GM21717 (cell line): ENCODE measurements at regions not wholly inside any gene's neighbourhood (a gene's known extent, or its start where the extent isn't known, plus 50 kb on each side); places are given as distances from the start of the nearest gene placed in this dataset.
"Not testable (repeated sequence)": the region's sequence is repeated elsewhere in the genome, so short reads cannot be mapped to it uniquely, and the experiment has no call there.

Experiments used
- ATAC-seq: cut with Tn5 transposase; IDR thresholded peaks from one replicate; pipeline ENCODE4 v1.9.1; 2021; ENCODE audit warnings: mild to moderate bottlenecking, moderate library complexity; ENCODE audit not compliant: unreplicated experiment

DNA sequence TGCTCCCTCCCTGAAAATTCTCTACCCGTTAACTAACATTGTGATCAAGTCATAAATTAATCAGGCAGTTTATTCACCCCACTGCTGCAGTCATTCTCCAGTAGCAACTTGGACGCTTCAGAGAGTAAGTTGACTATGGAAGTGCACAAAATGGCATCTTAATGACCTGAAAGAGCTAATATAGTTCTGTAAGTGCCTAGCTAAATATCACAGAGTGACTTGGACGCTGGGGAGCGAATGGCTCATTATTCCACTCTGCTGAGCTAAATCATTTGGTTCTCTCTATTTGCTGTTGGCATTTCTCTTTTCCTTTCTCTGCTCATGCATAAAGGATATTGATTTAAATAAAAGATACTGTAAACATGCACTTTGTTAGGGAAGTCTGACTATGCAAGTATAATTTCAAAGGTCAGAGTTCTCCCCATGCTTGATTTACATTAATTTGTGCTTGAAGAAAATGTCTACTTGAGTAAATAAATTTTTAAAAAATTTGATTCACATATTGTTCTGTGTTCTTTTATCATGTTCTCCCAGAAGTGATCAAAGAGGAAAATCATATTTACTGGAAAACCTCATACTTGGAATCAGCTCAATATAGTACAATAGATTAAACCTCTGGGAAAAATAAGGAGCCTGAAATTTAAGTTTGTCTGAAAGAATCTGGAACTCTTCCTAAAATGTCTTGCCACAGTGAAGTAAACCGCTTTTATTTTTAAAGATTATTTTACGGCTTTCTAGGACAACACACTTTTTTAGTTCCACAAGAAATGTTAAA lies 169.5 kb upstream of the HAPLN1 start:
- no peak for ATAC-seq

DNA sequence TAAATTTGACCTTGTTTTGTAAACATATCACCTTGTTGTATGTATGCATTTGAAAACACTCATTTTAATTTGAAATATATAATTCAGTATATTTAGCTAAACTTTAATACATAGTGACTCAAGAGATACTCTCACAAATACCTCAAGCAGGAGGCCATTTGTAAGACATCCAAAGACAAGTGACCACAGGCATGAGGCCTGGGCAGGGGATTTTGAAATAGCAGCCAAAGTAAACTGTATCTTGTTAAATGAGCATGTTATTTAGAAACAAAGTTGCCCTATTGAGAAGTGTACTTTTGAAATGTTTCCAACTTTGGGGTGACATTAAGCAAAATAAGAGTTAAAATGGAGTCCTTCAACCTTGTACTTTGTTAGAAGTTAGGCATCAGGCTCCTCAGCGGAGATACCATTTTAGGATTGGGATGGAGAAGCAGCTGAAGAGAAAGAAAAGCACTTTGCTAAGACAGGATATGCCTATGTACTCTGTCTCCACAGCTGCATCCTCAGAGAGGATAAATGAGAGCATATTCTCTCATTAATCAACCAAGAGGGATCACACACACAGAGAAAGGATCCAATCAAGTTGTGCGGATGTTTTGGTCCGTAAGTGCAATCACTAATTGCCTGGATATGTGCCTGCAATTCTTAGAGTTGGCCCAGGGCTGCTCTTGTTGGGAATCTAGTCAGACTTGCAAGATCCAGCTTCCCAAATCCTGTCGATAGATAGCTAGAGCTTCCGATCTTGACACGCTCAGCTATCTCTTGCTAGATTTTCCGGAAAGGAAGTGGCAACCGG lies 157.5 kb upstream of the HAPLN1 start:
- no peak for ATAC-seq

DNA sequence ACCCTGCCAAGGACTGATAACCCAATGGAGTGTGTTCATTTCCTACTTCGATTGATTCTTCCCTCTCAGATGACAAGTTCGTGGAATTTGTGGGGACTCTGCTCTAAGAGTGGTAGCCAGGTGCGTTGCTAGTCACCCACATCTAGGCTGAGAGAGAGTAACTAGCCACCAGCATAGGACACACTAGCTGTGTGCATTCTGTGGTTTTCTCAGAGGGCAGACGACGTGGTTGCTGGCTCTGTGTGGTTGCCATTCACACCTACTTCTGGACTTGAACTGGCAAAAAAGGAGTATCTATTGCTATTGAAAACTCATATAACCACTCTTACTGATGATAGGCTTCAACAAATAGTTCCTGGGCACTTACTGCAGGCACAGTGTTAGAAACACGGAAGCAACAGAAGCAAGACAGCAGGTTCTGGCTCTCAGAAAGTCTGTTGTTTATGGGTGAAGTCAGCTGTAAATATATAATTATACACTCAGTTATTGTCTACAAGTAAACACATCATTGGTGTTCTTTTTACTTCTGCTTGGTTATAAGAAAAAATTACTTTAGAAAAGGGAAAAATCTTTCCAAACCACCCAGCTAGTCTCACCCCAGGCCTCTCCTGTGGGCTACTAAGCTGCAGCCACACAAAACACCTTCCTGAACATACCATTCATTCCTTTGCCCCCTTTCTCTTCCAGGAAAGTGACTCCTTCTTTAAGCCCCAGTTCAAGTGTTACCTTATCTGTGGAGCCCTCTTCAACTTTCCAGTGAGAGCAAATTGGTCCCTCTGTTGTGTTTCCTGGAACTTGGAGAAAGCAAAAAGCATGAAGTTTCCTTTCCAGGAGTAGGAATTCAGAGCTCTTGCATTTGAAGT lies 151.1 kb upstream of the HAPLN1 start:
- no peak for ATAC-seq

DNA sequence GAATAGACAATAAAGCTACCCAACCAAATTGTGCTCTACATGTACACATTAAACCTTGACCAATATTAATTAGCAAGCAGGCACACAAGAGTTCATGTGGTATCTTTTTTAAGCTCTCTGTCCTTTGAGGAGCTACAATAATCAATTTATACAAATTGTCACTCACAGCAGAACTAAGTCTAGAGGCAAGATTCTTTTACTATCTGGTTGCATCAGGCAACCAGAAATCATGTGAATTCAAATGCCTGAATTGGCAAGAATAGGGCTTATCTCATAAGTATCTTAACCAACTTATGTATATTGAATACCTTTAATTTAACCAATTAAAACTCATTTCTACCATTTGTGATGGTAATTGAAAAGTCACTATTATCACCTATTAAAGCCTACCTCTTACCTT lies 145.5 kb upstream of the HAPLN1 start:
- no peak for ATAC-seq

DNA sequence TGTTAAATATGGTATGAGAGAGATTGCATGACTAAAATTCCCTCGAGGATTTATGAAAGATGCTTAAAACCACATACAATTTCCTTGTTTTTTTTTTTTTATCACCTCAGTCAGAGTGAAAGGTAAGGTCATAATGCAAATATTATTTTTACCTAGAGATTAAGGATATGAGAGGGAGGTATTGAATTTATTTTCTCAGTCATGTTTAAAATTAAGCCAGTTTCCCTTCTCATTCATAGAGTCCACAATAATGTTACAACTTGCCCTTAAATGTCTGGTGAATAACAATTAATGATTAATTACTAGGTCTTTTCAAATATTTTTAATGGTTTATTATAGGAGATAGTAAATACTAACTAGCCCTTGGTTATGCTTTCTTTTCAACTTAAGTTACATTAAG lies 144.9 kb upstream of the HAPLN1 start:
- no peak for ATAC-seq

DNA sequence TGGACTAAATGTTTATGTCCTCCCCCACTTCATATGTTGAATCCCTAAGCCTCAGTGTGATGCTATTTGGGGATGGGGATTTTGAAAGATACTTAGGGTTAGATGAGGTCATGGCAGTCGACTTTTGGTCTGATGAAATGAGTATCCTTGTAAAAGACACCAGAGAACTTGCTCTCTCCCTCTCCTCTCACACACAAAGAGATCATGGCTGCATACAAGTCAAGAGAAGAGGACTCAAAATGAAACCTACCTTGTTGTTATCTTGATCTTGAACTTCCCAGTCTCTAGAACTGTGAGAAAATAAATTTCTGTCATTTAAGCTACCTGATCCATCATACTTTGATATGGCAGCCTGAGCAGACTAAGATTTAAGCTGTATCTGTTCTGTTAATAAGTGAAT lies 144.0 kb upstream of the HAPLN1 start:
- no peak for ATAC-seq

DNA sequence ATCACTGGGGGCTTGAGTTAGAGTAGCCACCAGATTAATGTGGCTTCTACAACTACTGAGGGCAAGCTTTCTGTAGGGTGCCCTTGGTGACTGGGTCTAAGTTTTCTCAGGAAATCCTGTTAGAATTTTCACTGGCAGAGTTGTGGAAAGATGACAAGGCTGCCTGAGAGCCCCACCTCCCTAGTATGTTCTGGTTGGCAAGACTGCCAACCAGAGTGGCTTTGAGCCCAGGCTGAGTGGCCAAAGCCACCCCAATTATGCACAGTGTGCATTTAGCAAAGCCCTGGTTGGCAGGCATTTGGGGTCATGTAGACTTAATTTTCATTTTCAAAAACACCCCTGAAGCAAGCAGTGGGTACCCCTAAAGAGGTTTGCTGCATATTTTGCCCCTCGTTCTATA lies 136.7 kb upstream of the HAPLN1 start:
- no peak for ATAC-seq

DNA sequence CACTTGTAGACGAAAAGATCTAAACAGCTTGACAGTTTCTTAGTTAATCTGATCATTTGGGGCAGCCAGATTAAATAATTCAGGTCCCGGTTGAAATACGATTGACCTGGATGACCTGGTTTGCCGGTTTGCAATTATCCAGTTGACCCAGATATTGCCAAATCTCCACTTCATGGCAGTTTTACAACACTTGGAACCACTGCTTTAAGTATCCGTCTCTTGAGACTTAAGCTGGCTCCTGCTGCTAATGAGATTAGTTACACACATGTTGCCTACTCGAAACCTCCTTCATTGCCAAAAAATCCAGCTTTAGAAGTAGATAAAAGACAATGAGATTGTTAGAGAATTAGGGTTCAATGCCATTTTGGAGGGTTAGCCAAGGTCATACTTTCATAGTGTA lies 136.2 kb upstream of the HAPLN1 start:
- no peak for ATAC-seq

DNA sequence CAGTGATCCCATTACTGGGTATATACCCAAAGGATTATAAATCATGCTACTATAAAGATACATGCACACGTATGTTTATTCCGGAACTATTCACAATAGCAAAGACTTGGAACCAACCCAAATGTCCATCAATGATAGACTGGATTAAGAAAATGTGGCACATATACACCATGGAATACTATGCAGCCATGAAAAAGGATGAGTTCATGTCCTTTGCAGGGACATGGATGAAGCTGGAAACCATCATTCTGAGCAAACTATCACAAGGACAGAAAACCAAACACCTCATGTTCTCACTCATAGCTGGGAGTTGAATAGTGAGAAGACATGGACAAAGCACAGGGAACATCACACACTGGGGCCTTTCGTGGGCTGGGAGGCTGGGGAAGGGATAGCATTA lies 129.8 kb upstream of the HAPLN1 start:
- ATAC-seq = not testable (repeated sequence)

DNA sequence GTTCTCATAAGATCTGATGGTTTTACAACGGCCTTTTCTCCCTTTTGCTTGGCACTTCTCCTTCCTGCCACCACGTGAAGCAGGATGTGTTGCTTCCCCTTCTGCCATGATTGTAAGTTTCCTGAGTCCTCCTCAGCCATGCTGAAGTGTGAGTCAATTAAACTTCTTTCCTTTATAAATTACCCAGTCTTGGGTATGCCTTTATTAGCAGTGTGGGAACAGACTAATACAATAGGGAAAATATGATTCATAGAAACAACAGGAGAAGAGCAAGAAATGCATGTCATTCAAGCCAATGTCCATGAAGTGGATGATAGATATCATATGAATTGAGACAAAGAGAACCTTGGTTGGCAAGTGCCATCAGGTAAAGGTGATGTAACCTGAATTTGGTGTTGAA lies 128.3 kb upstream of the HAPLN1 start:
- ATAC-seq = no peak

DNA sequence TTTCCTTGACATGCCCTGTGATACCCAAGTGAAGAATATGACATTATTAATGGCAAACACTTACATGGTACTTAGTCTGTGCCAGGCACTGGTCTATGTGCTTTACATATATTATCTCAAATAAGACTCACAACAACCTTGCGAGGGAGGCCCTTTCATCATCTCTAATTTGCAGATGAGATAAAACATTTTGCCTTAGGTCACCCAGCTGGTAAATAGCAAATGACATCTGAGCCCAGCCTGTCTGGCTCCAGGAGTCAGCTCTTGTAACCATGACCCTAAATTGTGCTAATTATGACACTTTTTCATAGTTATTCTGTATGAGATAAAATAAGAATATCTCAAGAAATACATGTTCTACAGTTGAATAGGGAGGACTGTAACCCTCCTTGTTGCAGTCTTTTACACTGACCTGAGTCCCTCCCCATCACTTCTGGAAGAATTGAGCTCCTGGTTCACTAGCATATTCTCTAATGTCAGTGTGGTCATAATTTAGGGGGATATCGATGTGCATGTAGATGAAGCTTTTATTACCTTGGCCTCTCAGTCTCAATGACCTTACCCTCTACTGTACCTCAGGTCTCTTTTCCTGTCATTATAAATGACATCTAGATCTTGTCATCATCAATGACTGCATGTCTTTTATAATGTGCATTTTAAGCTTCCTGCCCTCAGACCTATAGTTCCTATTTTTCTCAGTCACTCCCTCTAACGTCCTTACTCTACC lies 126.1 kb upstream of the HAPLN1 start:
- ATAC-seq = no peak

DNA sequence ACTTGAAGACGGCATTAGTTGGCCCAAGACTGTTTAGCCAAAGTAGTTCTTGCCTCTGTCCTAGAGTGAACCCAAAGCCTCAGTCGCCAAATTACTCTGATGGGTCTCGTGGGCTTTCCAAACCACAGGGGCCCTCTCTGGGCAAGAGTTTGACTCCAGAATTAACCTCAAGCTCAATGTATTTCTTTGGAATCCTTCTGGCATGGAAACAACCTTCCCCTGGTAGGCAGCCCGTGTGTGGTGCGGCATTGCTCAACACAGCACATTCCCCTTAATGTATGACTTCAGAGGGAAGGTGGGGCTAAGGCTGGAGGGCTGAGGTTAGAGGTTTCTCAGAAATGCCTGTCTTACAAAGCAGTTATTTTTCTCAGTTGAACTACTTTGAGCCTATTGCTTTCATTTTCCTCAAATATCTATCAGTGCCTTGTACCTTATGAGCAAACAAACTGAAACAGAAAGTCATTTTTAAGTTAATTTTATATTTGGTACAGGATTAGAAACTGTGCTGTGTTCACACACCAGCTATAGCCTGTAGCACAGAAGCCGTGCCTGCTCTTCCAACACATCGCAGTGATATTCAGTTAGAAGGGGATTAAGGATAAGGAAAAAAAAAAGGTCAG lies 123.9 kb upstream of the HAPLN1 start:
- peak; percentile 99 for ATAC-seq

DNA sequence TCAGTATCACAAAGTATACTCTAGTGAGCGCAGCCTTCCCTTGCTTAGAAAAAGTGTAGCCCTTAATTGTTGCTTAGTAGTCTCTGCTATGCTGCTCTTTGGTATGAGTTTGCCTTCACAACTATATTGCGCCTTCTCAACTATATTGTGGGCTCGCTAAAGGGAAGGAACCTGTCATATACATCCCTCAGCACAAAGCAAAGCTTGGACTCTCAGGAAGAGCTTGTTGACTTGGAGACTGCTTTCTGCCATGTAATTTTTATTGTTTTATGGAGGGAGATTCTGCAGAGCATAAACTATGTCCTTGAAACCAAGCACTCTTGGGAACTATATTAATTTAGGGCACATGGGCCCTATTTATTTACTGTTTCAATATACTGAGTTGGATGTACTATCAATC lies 119.1 kb upstream of the HAPLN1 start:
- ATAC-seq = no peak

DNA sequence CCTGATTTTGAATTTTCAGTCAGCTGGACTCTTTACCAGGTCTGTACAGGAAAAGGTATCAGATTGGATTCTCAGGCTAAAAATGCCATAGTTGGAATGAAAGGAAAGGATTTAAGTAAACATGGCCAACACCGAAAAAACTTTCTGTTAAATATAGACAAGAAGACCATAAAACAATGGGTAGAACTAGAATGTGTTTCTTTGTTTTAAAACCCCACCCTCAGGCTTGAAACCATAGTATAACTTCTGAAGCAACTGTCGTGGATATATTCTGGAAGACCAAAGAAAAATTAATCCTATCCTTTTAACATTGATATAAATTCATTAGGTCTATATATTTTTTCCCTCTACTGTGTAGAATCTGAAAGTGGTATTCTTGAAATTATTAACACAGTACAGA lies 118.6 kb upstream of the HAPLN1 start:
- no peak for ATAC-seq

DNA sequence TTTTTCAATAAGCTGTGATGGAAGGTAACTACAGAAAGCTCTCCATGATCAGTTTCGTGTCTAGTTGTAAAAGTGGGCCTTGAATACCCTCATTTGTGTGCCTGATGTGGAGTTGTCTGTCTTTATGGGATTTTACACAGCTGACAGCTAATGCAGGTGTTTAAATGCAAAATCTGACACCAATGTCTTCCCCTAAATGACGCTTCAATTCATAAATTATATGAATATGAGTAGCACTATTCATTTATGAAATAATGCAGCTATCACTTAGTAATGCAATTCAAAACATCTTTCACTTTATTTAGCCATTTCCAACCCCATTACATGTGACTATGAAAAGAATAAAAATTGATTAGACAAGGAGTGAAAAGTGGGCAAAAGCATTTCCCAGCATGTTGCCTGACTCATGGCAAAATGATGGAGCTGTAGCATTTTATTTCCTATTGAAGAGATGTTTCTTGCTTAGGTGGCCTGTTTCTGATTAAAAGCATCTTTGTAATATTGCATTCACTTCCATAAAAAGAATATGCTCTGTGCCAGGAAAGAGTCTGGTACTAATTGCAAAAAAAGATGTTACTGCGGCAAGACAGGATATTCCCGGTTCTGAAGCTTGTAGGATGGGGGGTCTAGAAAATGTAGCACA lies 116.7 kb upstream of the HAPLN1 start:
- no peak for ATAC-seq

DNA sequence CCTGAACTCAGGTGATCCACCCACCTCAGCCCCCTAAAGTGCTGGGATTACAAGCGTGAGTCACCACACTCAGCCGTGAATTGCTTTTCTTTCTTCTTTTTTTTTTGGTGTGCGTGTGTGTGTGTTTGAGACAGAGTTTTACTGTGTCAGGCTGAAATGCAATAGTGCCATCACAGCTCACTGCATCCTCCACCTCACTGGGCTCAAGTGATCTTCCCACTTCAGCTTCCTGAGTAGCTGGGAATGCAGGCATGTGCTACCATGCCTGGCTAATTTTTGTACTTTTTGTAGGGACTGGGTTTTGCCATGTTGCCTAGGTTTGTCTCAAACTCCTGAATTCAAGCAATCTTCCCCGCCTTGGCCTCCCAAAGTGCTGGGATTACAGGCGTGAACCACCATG lies 113.7 kb upstream of the HAPLN1 start:
- ATAC-seq = no peak

DNA sequence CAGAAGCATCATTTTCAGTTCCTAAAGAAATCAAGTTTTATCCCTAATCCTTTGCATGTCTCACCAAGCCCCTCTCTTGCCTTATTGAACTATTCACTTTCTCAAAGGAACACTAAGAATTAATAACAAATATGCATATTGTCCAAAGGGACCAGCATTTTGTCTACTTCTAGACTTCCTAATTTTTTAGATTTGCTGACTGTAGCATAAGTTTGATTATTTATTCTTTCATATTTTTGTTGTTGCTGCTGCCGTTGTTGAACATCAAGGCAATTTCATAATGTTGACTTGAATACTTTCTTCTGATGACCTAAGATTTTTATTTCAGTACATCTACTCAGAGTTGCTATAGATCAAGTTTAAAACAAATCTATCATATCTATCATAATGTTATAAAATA lies 111.2 kb upstream of the HAPLN1 start:
- ATAC-seq = no peak

DNA sequence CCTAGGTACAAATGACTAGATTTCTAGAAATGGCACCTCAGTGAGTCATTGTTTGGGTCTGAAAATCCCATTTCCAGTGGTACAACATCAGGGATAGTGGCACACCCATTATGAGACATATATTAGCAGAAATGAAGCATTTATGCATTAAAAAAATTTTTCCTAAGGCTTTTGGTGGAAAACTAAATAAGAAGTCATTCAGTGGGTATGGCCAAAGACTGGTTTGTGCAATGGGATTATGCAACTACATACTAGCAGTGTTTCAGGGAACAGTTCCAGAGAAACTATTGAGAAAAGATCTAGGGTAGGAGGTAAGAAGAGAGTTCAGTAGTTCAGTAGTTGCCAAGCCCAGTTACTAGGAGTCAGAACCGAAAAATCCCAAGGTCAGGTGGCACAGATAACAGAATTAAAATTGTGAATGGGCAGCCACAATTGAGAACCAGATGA lies 106.5 kb upstream of the HAPLN1 start:
- ATAC-seq = no peak

DNA sequence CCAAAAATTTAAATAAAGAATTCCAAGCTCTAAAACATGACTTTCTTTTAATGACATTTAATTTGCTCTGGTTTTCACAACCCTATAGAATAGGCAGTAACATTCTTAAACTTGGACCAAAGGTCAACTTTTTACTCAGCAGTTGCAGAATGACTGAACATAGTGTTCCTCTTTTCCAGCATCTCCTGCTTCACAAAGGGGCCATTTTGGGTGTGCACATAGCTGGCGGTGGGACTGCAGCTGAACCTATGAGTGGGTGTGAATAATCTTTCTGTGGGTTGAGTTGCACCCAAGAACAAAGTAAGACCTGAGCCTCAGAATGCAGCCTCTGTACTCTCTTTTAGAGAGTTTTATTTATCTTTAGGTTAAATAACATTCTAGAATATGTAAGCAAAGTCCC lies 96.9 kb upstream of the HAPLN1 start:
- ATAC-seq = peak; percentile 82

DNA sequence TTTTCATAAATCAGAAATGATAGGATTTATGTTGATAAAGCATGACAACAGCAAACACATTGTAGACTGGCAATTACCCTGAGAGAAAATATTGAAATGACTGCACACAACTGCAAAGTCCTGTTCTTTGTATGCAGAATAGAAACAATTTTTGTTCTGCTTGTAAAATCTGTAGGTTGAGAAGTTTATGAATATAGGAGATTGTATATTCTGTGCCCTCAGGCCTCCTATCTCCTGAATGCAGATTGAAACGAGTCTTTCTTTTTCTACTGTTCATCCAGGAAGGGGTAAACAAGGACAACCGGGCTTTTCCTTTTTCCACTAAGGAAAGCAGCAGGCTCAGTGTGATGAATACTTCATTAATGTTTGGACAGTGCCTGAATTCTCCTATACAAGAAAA lies 95.0 kb upstream of the HAPLN1 start:
- ATAC-seq = no peak
